ENCODE measurements at regions not wholly inside any gene's neighbourhood (a gene's known extent, or its start where the extent isn't known, plus 50 kb on each side); places are given as distances from the start of the nearest gene placed in this dataset.

DNA sequence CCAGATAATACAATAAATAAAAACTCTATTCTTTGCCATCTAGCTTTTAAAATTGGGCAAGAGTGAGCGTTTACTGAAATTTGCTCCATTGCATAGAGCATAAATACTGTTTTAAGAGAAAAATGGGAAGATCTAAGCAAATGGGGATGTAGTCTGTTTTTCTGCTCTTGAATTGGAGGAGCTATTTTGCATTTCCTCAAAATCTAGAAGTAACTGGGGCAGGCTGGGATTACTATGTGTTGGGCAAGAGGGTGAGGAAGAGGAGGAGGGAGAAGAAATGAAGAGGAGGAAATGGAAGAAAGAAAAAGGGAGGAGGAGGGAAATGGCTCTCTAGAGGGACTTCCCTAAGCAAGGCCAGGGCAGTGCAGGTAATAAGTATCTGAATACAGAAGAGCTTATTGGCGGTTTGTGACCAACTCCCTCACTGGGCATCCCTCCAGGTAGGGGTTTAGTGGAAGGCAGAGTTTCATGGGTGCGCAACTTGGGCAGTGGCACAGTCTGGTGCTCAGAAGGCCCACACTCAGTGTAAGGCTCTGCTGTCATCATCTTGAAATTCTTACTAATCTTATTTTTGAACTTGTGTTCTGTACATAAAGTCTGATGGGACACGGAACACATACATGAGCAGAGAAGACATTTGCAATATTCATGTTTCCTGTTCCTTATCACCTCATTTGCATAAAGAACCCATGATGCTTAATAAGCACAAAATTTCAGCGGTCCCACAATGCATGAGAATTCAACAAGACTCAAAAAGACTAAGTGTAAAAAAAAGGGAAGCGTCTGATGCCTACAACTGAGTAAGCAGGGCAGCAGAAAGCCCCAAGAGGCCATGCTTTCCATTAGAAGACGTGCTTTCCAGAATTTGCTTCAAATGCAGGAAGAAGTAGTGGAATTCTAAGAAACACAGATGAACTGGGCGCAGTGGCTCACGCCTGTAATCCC lies 116.9 kb downstream of the EVX1 start:
- no peaks in the 10 kb centered on the region for H3K9me3 ChIP-seq (ENCODE audit: control insufficient read depth in 2 of 2, insufficient read depth in 1 of 2, low read depth in 1 of 2, low read length in 1 of 2)
- H3K27me3 ChIP-seq (ENCODE audit: control insufficient read depth in 1 of 2, insufficient read depth in 2 of 2, low read length in 2 of 2) = no peaks in the 10 kb centered on the region
- WGBS, 2 donors = 88 to 89% methylated on average over 9 of the region's 9 CpGs
- H3K36me3 ChIP-seq (ENCODE audit: control insufficient read depth in 2 of 2, insufficient read depth in 2 of 2, low read length in 1 of 2) = no peaks in the 10 kb centered on the region
- no peak overlapping the region for H3K4me3 ChIP-seq (ENCODE audit: low read depth in 1 of 2, low read length in 2 of 2)
- H3K27ac ChIP-seq (ENCODE audit: low read depth in 2 of 2, low read length in 1 of 2) = no peak overlapping the region
- no peaks in the 10 kb centered on the region for H3K4me1 ChIP-seq (ENCODE audit: control insufficient read depth in 2 of 2, insufficient read depth in 2 of 2, low read length in 1 of 2)

DNA sequence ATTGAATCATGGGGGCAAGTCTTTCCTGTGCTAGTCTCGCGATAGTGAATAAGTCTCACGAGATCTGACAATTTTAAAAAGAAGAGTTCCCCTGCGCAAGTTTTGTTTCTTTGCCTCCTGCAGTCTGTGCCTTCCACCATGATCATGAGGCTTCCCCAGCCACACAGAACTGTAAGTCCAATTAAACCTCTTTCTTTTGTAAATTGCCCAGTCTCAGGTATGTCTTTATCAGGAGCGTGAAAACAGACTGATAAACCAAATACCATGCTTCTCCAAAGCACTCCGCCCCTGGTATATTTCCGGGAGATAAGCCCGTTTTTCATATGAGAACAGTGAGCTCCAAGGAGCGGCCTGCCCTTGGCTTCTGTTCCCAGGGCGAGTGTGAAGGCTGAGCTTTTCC lies 118.9 kb downstream of the EVX1 start:
- Histone ChIP-seq H3K27ac (ENCODE audit: low read depth in 2 of 2, low read length in 1 of 2) (no peak overlapping the region), H3K4me1 (ENCODE audit: control insufficient read depth in 2 of 2, insufficient read depth in 2 of 2, low read length in 1 of 2) (no peaks in the 10 kb centered on the region), H3K27me3 (ENCODE audit: control insufficient read depth in 1 of 2, insufficient read depth in 2 of 2, low read length in 2 of 2) (no peaks in the 10 kb centered on the region), H3K9me3 (ENCODE audit: control insufficient read depth in 2 of 2, insufficient read depth in 1 of 2, low read depth in 1 of 2, low read length in 1 of 2) (no peaks in the 10 kb centered on the region), H3K4me3 (ENCODE audit: low read depth in 1 of 2, low read length in 2 of 2) (no peak overlapping the region), H3K36me3 (ENCODE audit: control insufficient read depth in 2 of 2, insufficient read depth in 2 of 2, low read length in 1 of 2) (no peaks in the 10 kb centered on the region)
- 75 to 86% methylated on average over 10 of the region's 10 CpGs for WGBS, 2 donors

GRCh38 chr7:27362026-27362425 lies 119.4 kb downstream of the EVX1 start:
- Histone ChIP-seq H3K9me3 (ENCODE audit: control insufficient read depth in 2 of 2, insufficient read depth in 1 of 2, low read depth in 1 of 2, low read length in 1 of 2) (no peaks in the 10 kb centered on the region), H3K27ac (ENCODE audit: low read depth in 2 of 2, low read length in 1 of 2) (no peak overlapping the region), H3K4me3 (ENCODE audit: low read depth in 1 of 2, low read length in 2 of 2) (no peak overlapping the region), H3K36me3 (ENCODE audit: control insufficient read depth in 2 of 2, insufficient read depth in 2 of 2, low read length in 1 of 2) (no peaks in the 10 kb centered on the region), H3K4me1 (ENCODE audit: control insufficient read depth in 2 of 2, insufficient read depth in 2 of 2, low read length in 1 of 2) (no peaks in the 10 kb centered on the region), H3K27me3 (ENCODE audit: control insufficient read depth in 1 of 2, insufficient read depth in 2 of 2, low read length in 2 of 2) (no peaks in the 10 kb centered on the region)
- WGBS, 2 donors = 78 to 84% methylated on average over 4 of the region's 4 CpGs

DNA sequence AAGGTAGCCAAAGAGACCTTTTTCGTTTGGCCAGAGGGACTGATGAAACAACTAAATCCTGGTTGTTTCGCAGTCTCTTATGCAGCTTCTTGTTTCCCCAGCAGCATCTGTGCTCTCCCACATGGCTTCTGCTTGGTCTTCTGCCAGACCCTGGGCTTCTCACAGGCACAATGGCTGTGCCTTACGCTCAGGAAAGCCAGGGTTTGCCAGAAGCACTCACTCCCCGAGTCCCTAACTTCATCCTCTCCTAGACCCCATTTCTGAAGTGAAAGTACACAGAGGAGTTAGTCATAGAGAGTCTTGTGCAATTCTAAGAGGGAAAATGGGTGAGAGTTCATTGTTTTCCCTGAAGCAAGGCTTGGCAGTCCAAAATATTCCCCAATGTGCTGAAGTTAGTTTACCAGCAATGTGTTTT lies 121.7 kb downstream of the EVX1 start:
- no peak overlapping the region for H3K4me3 ChIP-seq (ENCODE audit: low read depth in 1 of 2, low read length in 2 of 2)
- H3K27me3 ChIP-seq (ENCODE audit: control insufficient read depth in 1 of 2, insufficient read depth in 2 of 2, low read length in 2 of 2) = no peaks in the 10 kb centered on the region
- peak overlapping the region; percentile 16 to 45 for H3K27ac ChIP-seq (ENCODE audit: low read depth in 2 of 2, low read length in 1 of 2)
- no peaks in the 10 kb centered on the region for H3K4me1 ChIP-seq (ENCODE audit: control insufficient read depth in 2 of 2, insufficient read depth in 2 of 2, low read length in 1 of 2)
- H3K9me3 ChIP-seq (ENCODE audit: control insufficient read depth in 2 of 2, insufficient read depth in 1 of 2, low read depth in 1 of 2, low read length in 1 of 2) = peaks cover 0 to 5% of the 10 kb centered on the region in 2 donors
- H3K36me3 ChIP-seq (ENCODE audit: control insufficient read depth in 2 of 2, insufficient read depth in 2 of 2, low read length in 1 of 2) = no peaks in the 10 kb centered on the region
- WGBS, 2 donors = 52 to 54% methylated on average over 4 of the region's 4 CpGs

DNA sequence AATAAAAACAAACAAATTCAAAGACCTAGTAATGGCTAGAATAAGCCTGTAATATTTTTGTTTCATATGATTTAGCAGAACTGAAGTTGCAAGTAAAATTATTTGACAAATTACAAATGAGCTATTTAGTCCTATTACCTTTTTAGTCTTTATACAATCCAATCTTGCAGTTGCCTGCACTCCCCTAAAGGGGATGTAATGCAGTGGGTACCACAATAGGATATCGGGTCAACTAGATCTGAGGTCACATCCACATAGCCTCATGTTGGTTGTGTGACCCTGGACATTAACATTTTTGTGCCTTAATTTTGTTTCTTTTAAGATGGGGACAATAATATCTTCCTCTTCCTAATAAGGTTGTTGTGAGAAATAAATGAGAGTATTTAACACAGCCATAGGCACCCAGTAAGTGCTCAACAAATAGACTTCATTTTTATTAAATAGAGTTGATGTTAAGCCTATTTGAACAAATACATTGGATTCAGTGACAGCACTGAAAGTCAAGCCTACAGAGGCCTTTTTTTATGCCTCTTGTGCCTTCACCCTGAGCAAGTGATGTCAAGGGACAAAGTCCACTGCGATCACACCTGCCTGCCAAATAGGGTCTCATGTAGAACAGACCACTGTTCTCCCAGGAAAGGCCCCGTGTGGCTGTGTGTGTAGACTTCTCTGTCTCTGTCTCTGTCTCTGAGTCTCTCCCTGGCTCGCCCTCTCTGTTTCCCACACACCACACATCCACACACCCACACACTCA lies 124.8 kb downstream of the EVX1 start:
- Histone ChIP-seq H3K4me3 (ENCODE audit: low read depth in 1 of 2, low read length in 2 of 2) (no peak overlapping the region), H3K36me3 (ENCODE audit: control insufficient read depth in 2 of 2, insufficient read depth in 2 of 2, low read length in 1 of 2) (no peaks in the 10 kb centered on the region), H3K9me3 (ENCODE audit: control insufficient read depth in 2 of 2, insufficient read depth in 1 of 2, low read depth in 1 of 2, low read length in 1 of 2) (peaks cover 0 to 5% of the 10 kb centered on the region in 2 donors), H3K27ac (ENCODE audit: low read depth in 2 of 2, low read length in 1 of 2) (no peak overlapping the region), H3K4me1 (ENCODE audit: control insufficient read depth in 2 of 2, insufficient read depth in 2 of 2, low read length in 1 of 2) (no peaks in the 10 kb centered on the region), H3K27me3 (ENCODE audit: control insufficient read depth in 1 of 2, insufficient read depth in 2 of 2, low read length in 2 of 2) (no peaks in the 10 kb centered on the region)
- 76 to 86% methylated on average over 4 of the region's 4 CpGs for WGBS, 2 donors

DNA sequence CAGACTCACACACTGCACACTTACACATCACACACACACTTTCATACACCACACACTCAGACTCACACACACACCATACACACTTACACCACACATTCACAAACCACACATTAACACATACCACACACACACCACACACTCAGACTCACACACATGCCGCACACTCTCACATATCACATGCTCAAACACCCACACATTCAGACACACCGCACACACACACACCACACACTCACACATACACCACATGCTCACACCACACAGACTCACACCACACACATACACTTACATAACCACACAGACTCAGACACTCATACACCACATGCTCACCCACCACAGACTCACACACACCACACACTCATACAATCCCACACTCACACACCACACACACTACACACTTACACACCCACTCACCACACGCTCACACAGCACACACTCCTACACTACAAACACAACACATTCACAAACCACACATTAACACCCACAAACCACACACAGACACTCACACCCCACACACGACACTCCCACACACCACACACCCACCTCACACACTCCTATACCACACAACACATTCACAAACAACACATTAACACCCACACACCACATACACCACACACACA lies 125.4 kb downstream of the EVX1 start:
- H3K4me1 ChIP-seq (ENCODE audit: control insufficient read depth in 2 of 2, insufficient read depth in 2 of 2, low read length in 1 of 2) = no peaks in the 10 kb centered on the region
- H3K27ac ChIP-seq (ENCODE audit: low read depth in 2 of 2, low read length in 1 of 2) = no peak overlapping the region
- H3K4me3 ChIP-seq (ENCODE audit: low read depth in 1 of 2, low read length in 2 of 2) = no peak overlapping the region
- 87 to 90% methylated on average over 4 of the region's 4 CpGs for WGBS, 2 donors
- H3K9me3 ChIP-seq (ENCODE audit: control insufficient read depth in 2 of 2, insufficient read depth in 1 of 2, low read depth in 1 of 2, low read length in 1 of 2) = peaks cover 0 to 5% of the 10 kb centered on the region in 2 donors
- H3K36me3 ChIP-seq (ENCODE audit: control insufficient read depth in 2 of 2, insufficient read depth in 2 of 2, low read length in 1 of 2) = no peaks in the 10 kb centered on the region
- H3K27me3 ChIP-seq (ENCODE audit: control insufficient read depth in 1 of 2, insufficient read depth in 2 of 2, low read length in 2 of 2) = no peaks in the 10 kb centered on the region

DNA sequence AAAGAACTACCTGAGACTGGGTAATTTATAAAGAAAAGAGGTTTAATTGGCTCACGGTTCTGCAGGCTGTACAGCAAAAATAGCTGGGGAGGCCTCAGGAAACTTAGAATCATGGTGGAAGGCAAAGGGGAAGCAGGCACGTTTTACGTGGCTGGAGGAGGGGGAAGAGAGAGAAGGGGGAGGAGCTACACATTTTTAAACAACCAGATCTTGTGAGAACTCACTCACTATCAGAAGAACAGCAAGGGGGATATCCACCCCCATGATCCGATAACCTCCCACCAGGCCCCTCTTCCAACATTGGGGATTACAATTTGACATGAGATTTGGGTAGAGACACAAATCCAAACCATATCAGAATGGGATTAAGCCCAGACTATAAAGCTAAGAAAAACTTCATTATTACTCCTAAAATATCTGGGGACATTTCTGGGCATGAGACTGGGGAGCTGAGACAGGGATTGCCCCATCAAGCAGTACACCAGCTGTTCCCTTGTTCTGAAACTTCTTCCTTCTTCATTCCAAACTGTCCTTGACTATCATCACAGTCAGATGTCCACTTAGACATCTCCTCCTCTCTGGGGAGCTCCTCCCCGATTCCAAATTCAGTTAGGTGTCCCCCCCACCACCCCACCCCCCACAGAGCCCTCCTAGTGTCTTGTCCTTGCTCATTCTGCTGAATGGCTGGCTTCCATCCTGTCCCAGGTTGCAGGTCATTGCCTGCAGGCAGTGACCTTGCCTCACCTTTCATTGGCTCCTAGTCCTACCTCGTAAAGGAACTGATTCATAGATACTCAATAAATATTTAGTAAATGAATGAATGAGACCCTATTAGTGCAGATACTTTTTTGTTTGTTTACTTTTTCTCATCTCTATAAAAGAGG lies 132.6 kb downstream of the EVX1 start:
- Histone ChIP-seq H3K9me3 (ENCODE audit: control insufficient read depth in 2 of 2, insufficient read depth in 1 of 2, low read depth in 1 of 2, low read length in 1 of 2) (no peaks in the 10 kb centered on the region), H3K36me3 (ENCODE audit: control insufficient read depth in 2 of 2, insufficient read depth in 2 of 2, low read length in 1 of 2) (no peaks in the 10 kb centered on the region), H3K27me3 (ENCODE audit: control insufficient read depth in 1 of 2, insufficient read depth in 2 of 2, low read length in 2 of 2) (no peaks in the 10 kb centered on the region), H3K27ac (ENCODE audit: low read depth in 2 of 2, low read length in 1 of 2) (no peak overlapping the region), H3K4me3 (ENCODE audit: low read depth in 1 of 2, low read length in 2 of 2) (no peak overlapping the region), H3K4me1 (ENCODE audit: control insufficient read depth in 2 of 2, insufficient read depth in 2 of 2, low read length in 1 of 2) (peaks cover 0 to 3% of the 10 kb centered on the region in 2 donors)
- WGBS, 2 donors = 67 to 68% methylated on average over 6 of the region's 6 CpGs

DNA sequence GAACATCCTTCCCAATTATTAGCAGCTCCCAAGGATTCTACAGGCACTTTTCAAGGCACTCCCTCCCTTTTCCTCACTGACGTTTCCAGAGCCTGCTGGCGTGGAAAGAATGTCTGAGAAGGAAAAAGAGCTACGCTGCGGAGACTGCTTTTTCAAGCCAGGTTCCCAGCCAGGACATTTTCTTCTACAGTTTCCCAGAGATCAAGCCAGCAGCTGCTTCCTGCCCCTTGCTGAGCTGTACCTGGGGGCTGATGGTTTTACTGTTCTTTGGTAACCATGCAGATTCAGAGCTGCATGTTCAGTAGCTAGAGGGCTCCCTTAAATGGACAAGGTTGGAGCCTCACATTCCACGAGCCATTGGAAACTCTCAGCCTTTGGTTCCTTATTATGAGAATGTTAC lies 133.4 kb downstream of the EVX1 start:
- Histone ChIP-seq H3K9me3 (ENCODE audit: control insufficient read depth in 2 of 2, insufficient read depth in 1 of 2, low read depth in 1 of 2, low read length in 1 of 2) (no peaks in the 10 kb centered on the region), H3K4me3 (ENCODE audit: low read depth in 1 of 2, low read length in 2 of 2) (no peak overlapping the region), H3K27me3 (ENCODE audit: control insufficient read depth in 1 of 2, insufficient read depth in 2 of 2, low read length in 2 of 2) (no peaks in the 10 kb centered on the region), H3K27ac (ENCODE audit: low read depth in 2 of 2, low read length in 1 of 2) (no peak overlapping the region), H3K4me1 (ENCODE audit: control insufficient read depth in 2 of 2, insufficient read depth in 2 of 2, low read length in 1 of 2) (peaks cover 0 to 3% of the 10 kb centered on the region in 2 donors), H3K36me3 (ENCODE audit: control insufficient read depth in 2 of 2, insufficient read depth in 2 of 2, low read length in 1 of 2) (no peaks in the 10 kb centered on the region)
- 60 to 66% methylated on average over 5 of the region's 5 CpGs for WGBS, 2 donors

DNA sequence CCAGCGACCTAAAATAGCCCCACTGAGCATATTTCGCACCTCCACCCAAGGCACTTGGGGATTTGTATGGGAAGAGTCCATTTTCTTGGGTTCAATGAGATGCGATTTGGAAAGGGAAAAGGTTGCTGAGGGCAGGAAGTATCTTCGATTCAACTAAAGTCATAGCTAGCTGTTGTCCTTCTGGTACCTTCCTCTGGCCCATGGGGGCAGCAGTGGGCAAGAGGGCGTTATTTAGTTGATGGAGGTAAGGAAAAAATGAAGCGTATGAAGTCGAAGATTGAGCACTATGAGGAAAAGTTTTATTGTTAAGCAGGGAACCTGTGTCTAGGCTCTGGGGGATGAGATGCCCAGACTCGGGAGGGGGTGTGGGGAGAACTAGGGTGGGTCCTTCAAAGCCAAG lies 135.4 kb downstream of the EVX1 start:
- Histone ChIP-seq H3K36me3 (ENCODE audit: control insufficient read depth in 2 of 2, insufficient read depth in 2 of 2, low read length in 1 of 2) (no peaks in the 10 kb centered on the region), H3K4me3 (ENCODE audit: low read depth in 1 of 2, low read length in 2 of 2) (no peak overlapping the region), H3K27me3 (ENCODE audit: control insufficient read depth in 1 of 2, insufficient read depth in 2 of 2, low read length in 2 of 2) (no peaks in the 10 kb centered on the region), H3K27ac (ENCODE audit: low read depth in 2 of 2, low read length in 1 of 2) (no peak overlapping the region), H3K4me1 (ENCODE audit: control insufficient read depth in 2 of 2, insufficient read depth in 2 of 2, low read length in 1 of 2) (peaks cover 0 to 3% of the 10 kb centered on the region in 2 donors), H3K9me3 (ENCODE audit: control insufficient read depth in 2 of 2, insufficient read depth in 1 of 2, low read depth in 1 of 2, low read length in 1 of 2) (no peaks in the 10 kb centered on the region)
- WGBS, 2 donors = 83 to 88% methylated on average over 8 of the region's 8 CpGs
